ENCODE measurements at regions not wholly inside any gene's neighbourhood (a gene's known extent, or its start where the extent isn't known, plus 50 kb on each side); places are given as distances from the start of the nearest gene placed in this dataset.
"Not testable (repeated sequence)": the region's sequence is repeated elsewhere in the genome, so short reads cannot be mapped to it uniquely, and the experiment has no call there.

GRCh38 chr1:234950598-234950997 is 178.0 kb downstream of the TOMM20 start:
- no peak overlapping the region for H3K4me3 ChIP-seq (ENCODE audit: low read length)
- no peak for DNase-seq (ENCODE audit: low read depth)
- TF ChIP-seq CTCF (conservative IDR thresholded peaks at IDR 0.05; ENCODE audit: low read depth, low read length) = no peak

GRCh38 chr1:234949528-234949927 is 179.1 kb downstream of the TOMM20 start:
- not testable (repeated sequence) for H3K4me3 ChIP-seq (ENCODE audit: low read length); DNase-seq (ENCODE audit: low read depth)

- DNase-seq (ENCODE audit: low read depth) = no peak
- no peak for TF ChIP-seq CTCF (conservative IDR thresholded peaks at IDR 0.05; ENCODE audit: low read depth, low read length)
These were observed 183.9 kb downstream of the TOMM20 start for GRCh38 chr1:234944439-234945344.

GRCh38 chr1:234943836-234944402 is 184.7 kb downstream of the TOMM20 start:
- TF ChIP-seq CTCF (conservative IDR thresholded peaks at IDR 0.05; ENCODE audit: low read depth, low read length) = no peak
- no peak for DNase-seq (ENCODE audit: low read depth)

More at GRCh38 chr1:234944439-234945344, 183.9 kb downstream of the TOMM20 start:
- H3K4me3 ChIP-seq (ENCODE audit: low read length) = no peak overlapping the region

DNA sequence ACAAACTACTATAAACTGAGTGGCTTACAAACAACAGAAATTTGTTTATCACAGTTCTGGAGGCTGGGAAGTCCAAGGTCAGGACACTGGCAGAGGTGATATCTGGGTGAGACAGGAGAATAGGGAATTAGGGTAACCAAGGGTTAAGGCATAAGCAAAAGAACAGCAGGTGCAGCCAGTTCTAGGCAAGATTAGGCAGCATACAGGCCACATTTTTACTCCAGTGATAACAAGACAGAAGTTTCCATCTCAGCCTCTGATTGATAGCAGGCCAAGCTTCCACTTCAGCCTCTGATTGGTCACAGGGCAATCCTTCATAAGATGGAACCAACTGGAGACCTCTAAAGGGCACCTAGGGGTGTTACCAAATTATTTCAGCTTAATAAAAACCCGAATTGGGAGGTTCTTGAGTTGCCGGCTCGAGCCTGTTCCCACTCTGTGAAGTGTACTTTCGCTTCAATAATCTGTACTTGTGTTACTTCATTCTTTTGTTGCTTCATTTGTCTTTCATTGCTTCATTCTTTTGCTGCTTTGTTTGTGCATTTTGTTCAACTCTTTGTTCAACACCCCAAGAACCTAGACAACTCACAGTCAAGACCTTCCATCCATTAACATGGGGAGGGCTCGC is 185.6 kb downstream of the TOMM20 start:
- no peak for DNase-seq (ENCODE audit: low read depth)
- no peak overlapping the region for H3K4me3 ChIP-seq (ENCODE audit: low read length)
- TF ChIP-seq CTCF (conservative IDR thresholded peaks at IDR 0.05; ENCODE audit: low read depth, low read length) = no peak

More at GRCh38 chr1:234943836-234944402, 184.7 kb downstream of the TOMM20 start:
- no peak overlapping the region for H3K4me3 ChIP-seq (ENCODE audit: low read length)

- no peak for TF ChIP-seq CTCF (conservative IDR thresholded peaks at IDR 0.05; ENCODE audit: low read depth, low read length)
- DNase-seq (ENCODE audit: low read depth) = no peak
- no peak overlapping the region for H3K4me3 ChIP-seq (ENCODE audit: low read length)
These were observed 186.7 kb downstream of the TOMM20 start for GRCh38 chr1:234942012-234942332.

DNA sequence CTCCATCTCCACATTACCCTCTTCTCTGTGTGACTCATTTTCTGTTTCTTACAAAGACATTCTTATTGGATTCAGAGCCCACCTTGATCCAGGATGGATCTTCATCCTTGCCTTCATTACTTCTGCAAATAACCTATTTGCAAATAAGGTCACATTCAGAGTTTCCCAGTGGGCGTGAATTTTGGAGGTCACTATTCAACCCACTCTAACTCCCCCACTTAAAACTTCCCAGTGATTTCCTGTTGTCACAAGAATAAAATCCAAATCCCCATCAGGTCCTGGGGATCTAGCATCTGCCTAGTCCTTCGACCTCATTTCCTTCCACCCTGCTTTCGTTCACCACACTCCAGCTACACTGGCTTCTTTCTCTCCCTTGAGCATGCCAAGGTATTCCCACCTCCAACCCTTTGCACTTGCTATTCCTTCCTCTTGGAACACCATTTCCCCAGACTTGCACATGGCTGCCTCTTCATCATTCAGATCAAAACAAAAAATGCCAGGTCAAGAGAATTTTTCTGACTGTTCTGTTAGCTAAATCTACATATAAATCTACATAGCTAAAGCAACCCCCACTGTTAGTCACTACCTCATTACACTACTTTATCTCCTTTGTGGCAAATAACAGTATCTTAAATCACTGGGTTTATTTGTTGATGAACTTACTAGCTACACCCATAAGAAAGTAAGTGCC is 187.2 kb downstream of the TOMM20 start:
- no peak for DNase-seq (ENCODE audit: low read depth)

More for the DNA sequence above, 187.2 kb downstream of the TOMM20 start:
- no peak overlapping the region for H3K4me3 ChIP-seq (ENCODE audit: low read length)
- TF ChIP-seq CTCF (conservative IDR thresholded peaks at IDR 0.05; ENCODE audit: low read depth, low read length) = no peak

Measured in retinal pigment epithelial cell (primary cell).